NCI-H1048 (cell line): ENCODE measurements at regions not wholly inside any gene's neighbourhood (a gene's known extent, or its start where the extent isn't known, plus 50 kb on each side); places are given as distances from the start of the nearest gene placed in this dataset.
"Not testable (repeated sequence)": the region's sequence is repeated elsewhere in the genome, so short reads cannot be mapped to it uniquely, and the experiment has no call there.

Source experiments
- DNase-seq: peaks from one replicate; lab custom pipeline; 2025; lab: John Stamatoyannopoulos, UW

- DNase-seq, result no peak
These were observed 257.7 kb downstream of the BTG1 start for GRCh38 chr12:91887957-91888356.

GRCh38 chr12:91885851-91886731, 259.6 kb downstream of the BTG1 start:
- DNase-seq, result no peak

- no peak for DNase-seq
These were observed 261.4 kb downstream of the BTG1 start for GRCh38 chr12:91884230-91884629.

DNA sequence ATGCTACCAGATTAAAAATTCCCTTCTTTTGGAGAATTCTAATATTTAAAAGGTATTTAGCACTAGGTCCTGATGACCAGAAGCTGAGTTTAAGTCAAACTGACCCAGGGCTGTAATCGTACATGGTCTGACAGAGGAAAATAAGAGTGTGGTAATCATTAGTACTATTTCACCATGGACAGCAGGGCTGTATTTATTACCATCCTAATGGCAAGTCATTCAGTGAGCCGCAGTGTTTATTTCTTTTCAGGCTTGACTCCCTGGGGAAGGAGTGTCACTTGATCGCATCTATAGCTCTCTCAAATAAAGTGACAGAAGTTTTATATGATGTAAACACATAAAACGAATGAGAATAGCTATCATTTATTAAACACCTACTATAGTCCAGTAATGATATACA, 261.8 kb downstream of the BTG1 start:
- no peak for DNase-seq

GRCh38 chr12:91882910-91883309, 262.7 kb downstream of the BTG1 start:
- DNase-seq, result no peak

DNA sequence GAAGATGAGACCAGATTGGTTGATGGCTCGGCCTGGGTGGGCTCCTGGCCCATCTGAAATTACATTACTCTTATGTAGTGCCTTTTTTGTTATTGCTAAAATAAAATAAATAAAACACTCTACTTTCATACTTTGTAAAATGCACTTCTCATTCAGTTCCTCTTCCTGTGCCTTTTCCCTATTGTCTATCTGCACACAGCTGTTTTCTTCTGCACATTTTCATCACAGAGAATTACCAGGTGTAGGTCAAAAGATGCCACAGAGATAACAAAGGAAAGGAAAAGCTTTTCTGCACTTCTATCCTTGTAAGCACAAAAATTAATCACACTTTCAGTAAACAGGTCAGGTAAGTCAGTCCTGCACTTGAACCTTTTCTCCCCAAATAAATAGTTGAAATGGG, 265.1 kb downstream of the BTG1 start:
- DNase-seq, result no peak

DNA sequence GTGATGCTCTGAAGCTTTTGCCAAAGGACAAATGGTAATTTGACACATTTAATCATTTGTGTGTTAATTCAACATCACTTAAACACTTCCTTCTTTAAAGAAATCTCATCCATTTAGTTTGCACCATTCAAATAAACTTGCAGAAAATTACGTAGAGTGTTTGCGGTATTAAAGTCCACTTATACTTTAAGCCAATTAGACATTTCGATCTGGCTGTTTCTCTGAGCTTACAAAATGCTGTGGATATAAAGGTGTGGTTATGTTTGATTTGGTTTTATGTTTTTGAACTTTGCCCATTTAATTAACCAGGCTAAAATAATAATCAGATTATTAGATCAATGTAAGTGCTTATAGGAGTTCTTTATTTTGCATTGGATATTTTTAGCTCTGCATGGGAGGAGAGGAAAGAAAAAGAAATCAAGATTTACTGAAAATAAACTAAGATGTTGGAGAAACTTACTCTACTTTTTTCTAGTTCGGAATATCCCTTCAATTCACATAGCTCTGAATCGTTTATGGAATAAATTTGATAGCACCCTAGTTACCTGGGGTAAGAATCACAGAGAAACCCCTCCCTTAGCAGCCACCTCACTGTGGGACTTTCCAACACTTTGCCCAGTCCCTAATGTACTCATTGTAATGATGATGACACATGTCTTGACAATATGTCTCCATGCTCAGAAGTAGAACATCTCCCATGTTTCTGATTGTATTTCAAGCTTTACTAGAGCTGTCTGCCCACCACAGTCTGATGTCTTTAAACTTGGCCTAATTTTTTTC, 268.0 kb downstream of the BTG1 start:
- DNase-seq, result no peak

GRCh38 chr12:91877022-91877421, 268.6 kb downstream of the BTG1 start:
- no peak for DNase-seq

DNA sequence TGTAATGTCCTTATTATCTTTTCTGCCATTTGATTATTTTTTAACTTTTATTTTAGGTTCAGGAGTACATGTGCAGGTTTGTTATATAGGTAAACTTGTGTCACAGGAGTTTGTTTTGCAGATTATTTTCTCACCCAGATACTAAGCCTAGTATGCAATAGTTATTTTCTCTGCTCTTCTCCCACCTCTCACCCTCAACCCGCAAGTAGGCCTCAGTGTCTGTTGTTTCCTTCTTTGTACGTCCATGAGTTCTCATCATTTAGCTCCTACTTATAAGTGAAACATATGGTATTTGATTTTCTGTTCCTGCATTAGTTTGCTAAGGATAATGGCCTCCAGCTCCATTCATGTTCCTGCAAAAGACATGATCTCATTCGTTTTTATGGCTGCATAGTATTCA, 270.0 kb downstream of the BTG1 start:
- DNase-seq, result not testable (repeated sequence)

DNA sequence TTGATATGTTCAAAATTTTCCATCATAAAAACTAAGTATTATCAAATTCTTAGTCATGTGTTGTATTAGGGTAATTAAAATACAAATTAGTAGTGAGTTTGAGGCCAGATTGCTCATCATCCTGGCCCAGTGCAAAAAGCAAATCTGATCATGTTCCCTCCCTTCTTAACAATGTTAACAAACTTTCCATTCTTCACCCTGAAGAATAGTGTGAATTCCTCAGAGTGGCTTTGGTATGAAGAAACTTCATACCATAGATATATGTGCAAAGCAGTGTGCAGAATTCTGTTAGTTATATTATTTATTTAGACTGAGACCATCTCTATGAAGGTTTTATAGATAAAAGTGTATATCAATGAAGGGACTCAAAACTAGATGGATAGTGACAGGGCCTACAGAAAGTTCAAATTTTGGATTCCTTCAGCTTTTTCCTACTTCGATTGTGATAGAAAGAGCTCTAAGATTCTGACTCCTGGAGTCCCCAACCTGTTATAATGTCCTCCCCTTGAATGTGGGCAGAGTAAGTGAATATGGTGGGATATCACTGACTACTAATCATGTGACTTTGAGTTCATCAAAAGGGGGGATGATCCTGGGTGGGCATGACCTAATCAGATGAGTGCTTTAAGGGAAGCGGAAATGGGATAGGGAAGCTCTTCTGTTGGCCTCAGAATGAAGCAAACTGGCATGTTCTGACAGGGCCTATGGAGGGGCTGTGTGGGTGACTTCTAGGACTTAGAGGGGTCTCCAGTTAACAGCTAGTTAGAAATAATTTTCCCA, 271.4 kb downstream of the BTG1 start:
- no peak for DNase-seq

DNA sequence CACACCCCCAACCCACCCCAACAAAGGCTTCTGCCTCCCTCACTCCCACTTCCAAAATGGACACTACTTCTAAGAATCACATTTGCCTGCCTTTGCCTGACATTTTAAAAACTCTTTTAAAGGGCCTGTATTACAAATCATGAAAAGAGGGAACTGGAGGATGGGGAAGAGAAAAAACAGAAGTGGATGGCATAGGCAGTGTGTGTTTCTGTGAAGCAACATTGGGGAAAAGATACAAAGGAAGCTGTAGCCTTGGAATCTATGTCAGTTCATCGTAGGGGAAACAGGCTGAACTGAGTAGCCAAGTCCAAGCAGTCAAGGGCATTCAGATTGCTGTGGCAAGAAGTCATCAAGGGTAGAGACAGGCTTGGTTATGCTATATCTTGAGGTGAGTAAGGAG, 273.9 kb downstream of the BTG1 start:
- no peak for DNase-seq

DNA sequence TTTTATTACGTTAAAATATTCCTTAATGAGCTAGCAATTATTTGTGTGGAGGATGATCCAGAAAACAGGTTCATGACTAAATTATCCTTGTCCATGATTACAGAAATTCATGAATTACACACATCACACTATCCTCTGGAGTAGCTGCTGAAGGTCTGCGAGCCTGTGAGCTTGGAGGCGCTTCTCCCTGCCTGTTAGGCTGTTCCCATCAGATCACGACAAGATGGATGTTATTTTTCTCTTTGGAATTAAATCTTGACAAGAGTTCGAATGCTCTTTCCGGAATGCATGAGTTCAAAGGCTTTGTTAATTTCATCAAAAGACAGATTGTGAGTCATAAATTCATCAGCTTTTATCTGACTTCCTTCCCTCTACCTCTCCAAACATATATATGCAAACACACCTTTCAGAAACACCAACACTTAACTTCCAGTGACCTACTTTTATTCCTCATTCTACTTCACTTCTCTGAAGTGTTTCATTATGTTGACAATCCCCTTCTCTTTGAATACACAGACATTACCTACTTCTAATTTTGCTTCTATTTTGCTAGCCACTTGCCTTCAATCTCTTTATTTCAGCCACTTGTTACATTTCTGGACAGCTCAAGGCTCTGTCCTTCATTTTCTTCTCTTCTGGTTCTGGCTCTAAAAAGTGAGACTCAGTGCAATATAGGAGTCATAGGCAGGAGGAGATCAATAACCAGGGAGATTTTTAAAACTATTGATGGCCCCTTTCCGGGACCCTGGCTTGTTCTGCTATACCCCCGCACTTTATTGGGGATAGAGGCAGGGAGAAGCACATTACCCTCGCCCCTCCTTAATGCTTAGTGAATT, 274.6 kb downstream of the BTG1 start:
- no peak for DNase-seq

GRCh38 chr12:91868054-91868453, 277.6 kb downstream of the BTG1 start:
- no peak for DNase-seq

DNA sequence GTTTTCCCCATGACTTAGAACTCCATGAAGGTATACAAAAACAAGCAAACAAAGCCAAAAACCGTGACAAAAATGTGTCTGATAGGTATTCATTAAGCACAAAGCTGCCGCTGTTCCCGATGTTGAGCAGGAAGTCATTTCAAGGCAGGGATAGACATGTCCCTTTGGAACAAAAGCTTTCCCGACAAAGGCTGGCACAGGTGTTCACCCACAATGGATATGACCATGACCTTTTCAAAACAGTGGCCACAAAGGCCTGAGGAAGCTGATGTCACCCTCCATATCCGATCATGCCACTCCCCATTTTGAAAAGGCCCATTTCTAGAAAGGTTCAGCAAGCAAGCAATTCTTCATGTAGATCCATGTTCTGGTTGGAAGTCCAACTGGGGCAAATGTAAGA, 279.1 kb downstream of the BTG1 start:
- DNase-seq, result no peak

- DNase-seq, result no peak
These were observed 281.9 kb downstream of the BTG1 start for GRCh38 chr12:91863702-91864101.

GRCh38 chr12:91861554-91861953, 284.1 kb downstream of the BTG1 start:
- DNase-seq, result no peak

DNA sequence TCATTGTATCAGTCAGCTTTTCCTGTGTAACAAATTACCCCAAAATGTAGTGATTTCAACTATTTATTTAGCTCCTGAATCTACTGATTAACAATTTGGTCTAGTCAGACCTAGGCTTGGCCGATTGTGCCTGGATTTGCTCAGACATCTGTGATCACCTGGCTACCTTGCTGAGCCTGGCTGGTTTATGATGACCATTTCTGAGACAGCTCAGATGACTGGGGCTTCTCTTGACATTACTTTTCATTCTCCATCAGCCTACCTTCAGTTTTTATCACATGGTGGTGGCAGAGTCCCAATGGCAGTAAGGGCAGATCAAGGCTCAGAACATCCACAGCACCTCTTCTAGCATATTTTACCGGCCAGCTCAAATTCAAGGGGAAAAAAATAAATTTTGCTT, 286.3 kb downstream of the BTG1 start:
- DNase-seq, result no peak

- DNase-seq, result no peak
These were observed 287.7 kb downstream of the BTG1 start for GRCh38 chr12:91857813-91858542.

DNA sequence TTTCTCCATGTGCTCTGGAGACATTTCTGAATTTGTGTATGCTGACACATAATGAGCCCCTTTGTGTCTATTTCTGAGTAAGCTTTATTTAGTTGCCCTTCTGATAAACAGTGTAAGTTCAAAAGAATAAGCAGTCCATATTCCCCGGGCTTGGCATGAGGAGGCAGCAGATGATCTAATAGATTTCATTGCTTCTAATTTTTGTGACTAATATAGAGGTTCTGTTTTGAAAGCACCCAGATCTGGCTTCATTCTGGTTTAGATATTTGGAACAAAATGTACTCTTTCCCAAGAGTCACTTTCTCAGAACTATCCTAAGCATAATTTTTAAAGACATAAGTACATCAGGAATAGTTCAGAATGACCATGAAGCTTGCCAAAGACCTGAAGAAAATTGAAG, 290.9 kb downstream of the BTG1 start:
- no peak for DNase-seq

GRCh38 chr12:91853350-91854127, 292.1 kb downstream of the BTG1 start:
- no peak for DNase-seq
